Vagina (tissue), 2 donors: ENCODE measurements at regions not wholly inside any gene's neighbourhood (a gene's known extent, or its start where the extent isn't known, plus 50 kb on each side); places are given as distances from the start of the nearest gene placed in this dataset.

Experiments
- POLR2A ChIP-seq, 2 donors: fragments of 450-650 bp; IDR thresholded peaks; one replicate each; pipeline ENCODE4 v1.6.1; 2017; ENCODE audit warnings: antibody characterized with exemption in 2 of 2, mild to moderate bottlenecking in 2 of 2, moderate library complexity in 2 of 2
- POLR2AphosphoS5 ChIP-seq, 2 donors: sonication (generic); formaldehyde crosslinking; IDR thresholded peaks; one replicate each; pipeline ENCODE4 v1.9.0; 2017; ENCODE audit warnings: antibody characterized with exemption in 2 of 2, mild to moderate bottlenecking in 2 of 2, low read depth in 1 of 2; ENCODE audit not compliant: insufficient read depth in 1 of 2
- TF ChIP-seq, protein P1 (sequence below), 3 experiments: fragments of 450-650 bp in 2 of 3; fragments of 200-600 bp in 1 of 3; sonication (generic) in 1 of 3; IDR thresholded peaks; one replicate each; pipeline ENCODE4 v1.5.1; 2017 to 2019; ENCODE audit warnings: antibody characterized with exemption in 3 of 3, mild to moderate bottlenecking in 2 of 3, moderate library complexity in 2 of 3

DNA sequence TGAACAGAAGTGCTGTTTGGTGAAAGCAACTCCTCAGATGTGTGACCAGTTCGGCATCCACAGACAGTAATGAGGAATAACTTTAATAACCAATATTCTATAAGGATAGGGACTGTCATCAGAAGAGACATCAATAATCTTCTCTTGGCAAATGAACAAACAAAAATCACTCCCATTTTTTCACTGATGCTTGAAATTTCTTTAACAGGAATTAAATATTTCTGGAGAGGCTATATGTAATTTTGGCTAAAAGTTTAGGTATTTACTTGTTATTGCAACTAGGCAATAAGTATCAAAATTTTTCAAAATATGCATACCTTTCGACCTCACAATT is 121.6 kb upstream of the EEA1 start:
- TF ChIP-seq, protein P1, sequence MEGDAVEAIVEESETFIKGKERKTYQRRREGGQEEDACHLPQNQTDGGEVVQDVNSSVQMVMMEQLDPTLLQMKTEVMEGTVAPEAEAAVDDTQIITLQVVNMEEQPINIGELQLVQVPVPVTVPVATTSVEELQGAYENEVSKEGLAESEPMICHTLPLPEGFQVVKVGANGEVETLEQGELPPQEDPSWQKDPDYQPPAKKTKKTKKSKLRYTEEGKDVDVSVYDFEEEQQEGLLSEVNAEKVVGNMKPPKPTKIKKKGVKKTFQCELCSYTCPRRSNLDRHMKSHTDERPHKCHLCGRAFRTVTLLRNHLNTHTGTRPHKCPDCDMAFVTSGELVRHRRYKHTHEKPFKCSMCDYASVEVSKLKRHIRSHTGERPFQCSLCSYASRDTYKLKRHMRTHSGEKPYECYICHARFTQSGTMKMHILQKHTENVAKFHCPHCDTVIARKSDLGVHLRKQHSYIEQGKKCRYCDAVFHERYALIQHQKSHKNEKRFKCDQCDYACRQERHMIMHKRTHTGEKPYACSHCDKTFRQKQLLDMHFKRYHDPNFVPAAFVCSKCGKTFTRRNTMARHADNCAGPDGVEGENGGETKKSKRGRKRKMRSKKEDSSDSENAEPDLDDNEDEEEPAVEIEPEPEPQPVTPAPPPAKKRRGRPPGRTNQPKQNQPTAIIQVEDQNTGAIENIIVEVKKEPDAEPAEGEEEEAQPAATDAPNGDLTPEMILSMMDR (IDR thresholded peaks at IDR 0.05) = no peak
- TF ChIP-seq POLR2A (IDR thresholded peaks at IDR 0.05) (no peak), POLR2AphosphoS5 (IDR thresholded peaks at IDR 0.05; ENCODE audit: insufficient read depth in 1 of 2, low read depth in 1 of 2) (no peak)
